ENCODE measurements at regions not wholly inside any gene's neighbourhood (a gene's known extent, or its start where the extent isn't known, plus 50 kb on each side); places are given as distances from the start of the nearest gene placed in this dataset.

GRCh38 chr4:22607382-22607781, 85.4 kb upstream of the GBA3 start:
- TF ChIP-seq EP300 (IDR thresholded peaks at IDR 0.05; ENCODE audit: low read depth in 2 of 2, low read length in 2 of 2) (no peak), EP300 (CRISPR knock-in tag; IDR thresholded peaks at IDR 0.05; ENCODE audit: borderline replicate concordance) (no peak), MXD1 (CRISPR knock-in tag; IDR thresholded peaks at IDR 0.05) (no peak), YY1 (IDR thresholded peaks at IDR 0.05; ENCODE audit: insufficient read depth, insufficient replicate concordance, low read depth, low read length) (no peak), ZNF138 (CRISPR knock-in tag; IDR thresholded peaks at IDR 0.05; ENCODE audit: low read depth) (no peak), ZSCAN21 (CRISPR knock-in tag; IDR thresholded peaks at IDR 0.05; ENCODE audit: borderline replicate concordance) (no peak), POLR2A (IDR thresholded peaks at IDR 0.05; ENCODE audit: insufficient read depth in 1 of 2, low read depth in 2 of 2, low read length in 2 of 2) (no peak), THAP7 (CRISPR knock-in tag; IDR thresholded peaks at IDR 0.05) (no peak), POLR2AphosphoS5 (IDR thresholded peaks at IDR 0.05; ENCODE audit: low read depth, low read length) (no peak), CC2D1A (CRISPR knock-in tag; IDR thresholded peaks at IDR 0.05) (no peak), SIN3A (IDR thresholded peaks at IDR 0.05; ENCODE audit: borderline replicate concordance, low read depth, low read length) (no peak)

Measured in HepG2 (cell line).